ENCODE measurements at regions not wholly inside any gene's neighbourhood (a gene's known extent, or its start where the extent isn't known, plus 50 kb on each side); places are given as distances from the start of the nearest gene placed in this dataset.

DNA sequence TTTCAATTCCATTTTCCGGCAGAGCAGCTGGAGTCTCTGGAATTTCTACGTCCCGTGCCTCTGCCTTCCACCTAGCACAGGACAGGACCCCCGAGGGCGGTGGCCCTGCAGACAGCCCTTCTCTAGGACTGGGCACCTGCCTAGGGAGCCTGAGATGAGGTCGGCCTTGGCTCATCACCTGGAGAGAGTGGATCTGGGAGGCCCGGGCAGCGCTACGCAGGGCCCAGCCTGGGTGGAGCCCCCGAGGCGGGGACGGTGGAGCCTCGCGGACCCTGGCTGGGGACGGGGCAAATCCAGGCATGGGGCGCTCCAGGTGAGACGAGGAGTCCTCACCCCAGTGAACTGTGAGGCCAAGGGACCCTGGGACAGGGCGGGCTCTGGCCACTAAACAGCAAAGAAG, 114.5 kb downstream of the MTRR start:
- TF ChIP-seq, protein P1, sequence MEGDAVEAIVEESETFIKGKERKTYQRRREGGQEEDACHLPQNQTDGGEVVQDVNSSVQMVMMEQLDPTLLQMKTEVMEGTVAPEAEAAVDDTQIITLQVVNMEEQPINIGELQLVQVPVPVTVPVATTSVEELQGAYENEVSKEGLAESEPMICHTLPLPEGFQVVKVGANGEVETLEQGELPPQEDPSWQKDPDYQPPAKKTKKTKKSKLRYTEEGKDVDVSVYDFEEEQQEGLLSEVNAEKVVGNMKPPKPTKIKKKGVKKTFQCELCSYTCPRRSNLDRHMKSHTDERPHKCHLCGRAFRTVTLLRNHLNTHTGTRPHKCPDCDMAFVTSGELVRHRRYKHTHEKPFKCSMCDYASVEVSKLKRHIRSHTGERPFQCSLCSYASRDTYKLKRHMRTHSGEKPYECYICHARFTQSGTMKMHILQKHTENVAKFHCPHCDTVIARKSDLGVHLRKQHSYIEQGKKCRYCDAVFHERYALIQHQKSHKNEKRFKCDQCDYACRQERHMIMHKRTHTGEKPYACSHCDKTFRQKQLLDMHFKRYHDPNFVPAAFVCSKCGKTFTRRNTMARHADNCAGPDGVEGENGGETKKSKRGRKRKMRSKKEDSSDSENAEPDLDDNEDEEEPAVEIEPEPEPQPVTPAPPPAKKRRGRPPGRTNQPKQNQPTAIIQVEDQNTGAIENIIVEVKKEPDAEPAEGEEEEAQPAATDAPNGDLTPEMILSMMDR (IDR thresholded peaks at IDR 0.05; ENCODE audit: poor library complexity), result no peak
- TF ChIP-seq EZH2phosphoT487 (IDR thresholded peaks at IDR 0.05; ENCODE audit: low read depth, severe bottlenecking, unreplicated experiment) (no peak), EZH2 (IDR thresholded peaks at IDR 0.05; ENCODE audit: borderline replicate concordance) (no peak)
